K562 (cell line): ENCODE measurements at regions not wholly inside any gene's neighbourhood (a gene's known extent, or its start where the extent isn't known, plus 50 kb on each side); places are given as distances from the start of the nearest gene placed in this dataset.

Source experiments
- ATAC-seq: fragments of 200-7000 bp; cut with Tn5 transposase; 3 replicates; pipeline ENCODE4 v1.9.1; 2020; ENCODE audit warnings: moderate library complexity
- BruUV-seq: library from RNA; stranded (reverse); fragments of 400-500 nt; replicated peaks from 2 replicates; lab custom pipeline; 2021; lab: Mats Ljungman, UMichigan
- CTCF ChIA-PET: fragments of 300-600 bp; formaldehyde crosslinking; extraction: SDS; loops from one replicate; lab custom pipeline; 2021; ENCODE audit warnings: low intra/inter-chr PET ratio; lab: Yijun Ruan, JAX
- POLR2A ChIA-PET: fragments of 300-600, 350-650 bp; sonication (Branson Sonifier 250); formaldehyde crosslinking; extraction: SDS; loops from one replicate; lab custom pipeline; 2021; ENCODE audit warnings: antibody characterized with exemption, inconsistent platforms; lab: Yijun Ruan, JAX
- DNase-seq, 4 experiments: peaks; one replicate each; pipeline versions ENCODE4 v3.0.0 to v3.0.0-alpha.2; 2011 to 2018; ENCODE audit warnings: low spot score in 3 of 4, mixed read lengths in 3 of 4; ENCODE audit errors: extremely low read depth in 1 of 4
- FAIRE-seq: peaks from 2 replicates; lab custom pipeline; 2011; peaks lifted over from hg19 to GRCh38; lab: Jason Lieb, UNC
- H2AFZ ChIP-seq: 2 replicates; pipeline ENCODE4 v1.6.0; 2011; ENCODE audit warnings: low read depth, low read length, control low read depth, inconsistent platforms
- H3K27ac ChIP-seq: fragments of 200-600 bp; 3 replicates; pipeline ENCODE4 v1.8.0; 2011; ENCODE audit warnings: low read depth, mild to moderate bottlenecking, control low read depth, inconsistent platforms, low read length, moderate library complexity, mixed read lengths; ENCODE audit errors: extremely low read depth
- H3K27me3 ChIP-seq, 2 experiments: fragments of 300-600 bp in 1 of 2; 2 replicates in 1 of 2; 3 replicates in 1 of 2; pipeline versions ENCODE4 v1.6.0 to v1.8.0; 2011; ENCODE audit warnings: inconsistent platforms in 2 of 2, low read length in 2 of 2, mild to moderate bottlenecking in 1 of 2, mixed read lengths in 1 of 2, moderate library complexity in 1 of 2; ENCODE audit not compliant: control insufficient read depth in 2 of 2, insufficient read depth in 2 of 2
- H3K36me3 ChIP-seq: fragments of 300-600 bp; 3 replicates; pipeline ENCODE4 v1.8.0; 2011; ENCODE audit warnings: mild to moderate bottlenecking, low read length, inconsistent platforms; ENCODE audit not compliant: control insufficient read depth, insufficient read depth
- H3K4me1 ChIP-seq, 2 experiments: fragments of 200-600 bp in 1 of 2; replicated peaks in 1 of 2; 2 replicates in 1 of 2; 3 replicates in 1 of 2; pipeline versions ENCODE4 v1.5.1 to v1.8.0; 2011; ENCODE audit warnings: inconsistent platforms in 2 of 2, low read length in 2 of 2, mild to moderate bottlenecking in 1 of 2, mixed read lengths in 1 of 2, moderate library complexity in 1 of 2; ENCODE audit not compliant: control insufficient read depth in 2 of 2, insufficient read depth in 2 of 2
- H3K4me2 ChIP-seq: 2 replicates; pipeline ENCODE4 v1.6.1; 2011; ENCODE audit warnings: low read length, control low read depth, inconsistent platforms, mixed read lengths; ENCODE audit not compliant: insufficient read depth
- H3K4me3 ChIP-seq: fragments of 200-600 bp; sonication (generic), shearing (Covaris generic); 2 replicates; pipeline ENCODE4 v1.5.1; 2016; ENCODE audit warnings: control low read depth, inconsistent platforms
- H3K79me2 ChIP-seq: fragments of 200-600 bp; 3 replicates; pipeline ENCODE4 v1.8.0; 2011; ENCODE audit warnings: low read length, inconsistent platforms; ENCODE audit not compliant: control insufficient read depth, insufficient read depth
- H3K9ac ChIP-seq, 2 experiments: 2 replicates each; pipeline versions ENCODE4 v1.6.0 to v1.6.1; 2011; ENCODE audit warnings: low read depth in 2 of 2, low read length in 2 of 2, control low read depth in 1 of 2, inconsistent platforms in 1 of 2, mild to moderate bottlenecking in 1 of 2, mixed read lengths in 1 of 2; ENCODE audit not compliant: insufficient read depth in 1 of 2
- H3K9me1 ChIP-seq: one replicate; pipeline ENCODE4 v1.6.0; 2011; ENCODE audit warnings: inconsistent platforms, mild to moderate bottlenecking, low read length, moderate library complexity; ENCODE audit not compliant: control insufficient read depth, insufficient read depth
- H3K9me3 ChIP-seq: replicated peaks from 2 replicates; pipeline ENCODE4 v1.5.1; 2011; ENCODE audit warnings: low read depth, low read length, inconsistent platforms; ENCODE audit not compliant: control insufficient read depth, insufficient read depth
- H4K20me1 ChIP-seq: replicated peaks from 2 replicates; pipeline ENCODE4 v1.6.1; 2011; ENCODE audit warnings: low read length, inconsistent platforms, mixed read lengths; ENCODE audit not compliant: control insufficient read depth, insufficient read depth
- BCL6 ChIP-seq: fragments of 250-450 bp; sonication (Bioruptor Pico); IDR thresholded peaks from 2 replicates; pipeline ENCODE4 v1.4.0; 2020
- BRF2 ChIP-seq: IDR thresholded peaks from 3 replicates; pipeline ENCODE4 v1.6.1; 2011; ENCODE audit warnings: borderline replicate concordance, mild to moderate bottlenecking; ENCODE audit not compliant: insufficient read length, insufficient read depth
- CBX1 ChIP-seq: sonication (generic); IDR thresholded peaks from 2 replicates; pipeline ENCODE4 v1.6.1; 2016; ENCODE audit warnings: antibody characterized with exemption, low read depth, mild to moderate bottlenecking
- KAT2B ChIP-seq: IDR thresholded peaks from one replicate; pipeline ENCODE4 v1.6.1; 2012; ENCODE audit warnings: low read depth, mild to moderate bottlenecking, control low read depth, inconsistent platforms, low read length, moderate library complexity
- KAT8 ChIP-seq: fragments of 450-650 bp; IDR thresholded peaks from 2 replicates; pipeline ENCODE4 v1.6.1; 2016; ENCODE audit warnings: low read depth, mild to moderate bottlenecking
- MCM3 ChIP-seq: fragments of 450-650 bp; IDR thresholded peaks from 2 replicates; pipeline ENCODE4 v1.6.1; 2016
- MIER1 ChIP-seq: fragments of 450-650 bp; IDR thresholded peaks from 2 replicates; pipeline ENCODE4 v1.6.1; 2016; ENCODE audit warnings: antibody characterized with exemption, mild to moderate bottlenecking, low read depth
- NCOA1 ChIP-seq: fragments of 450-650 bp; IDR thresholded peaks from 2 replicates; pipeline ENCODE4 v1.6.1; 2016; ENCODE audit warnings: low read depth
- POLR2A ChIP-seq: fragments of 450-650 bp; conservative IDR thresholded peaks from 2 replicates; pipeline ENCODE4 v1.6.1; 2016
- PTRF ChIP-seq: fragments of 450-650 bp; IDR thresholded peaks from 2 replicates; pipeline ENCODE4 v1.6.1; 2016; ENCODE audit warnings: mild to moderate bottlenecking, missing genetic modification characterization, missing compliant biosample characterization
- RBFOX2 ChIP-seq: fragments of 200-400 bp; formaldehyde crosslinking; IDR thresholded peaks from 2 replicates; pipeline ENCODE4 v1.6.1; 2017; ENCODE audit warnings: low read depth, mild to moderate bottlenecking, low read length, moderate library complexity
- RBM22 ChIP-seq: fragments of 200-400 bp; formaldehyde crosslinking; IDR thresholded peaks from 2 replicates; pipeline ENCODE4 v1.6.1; 2018; ENCODE audit warnings: low read length, low read depth; ENCODE audit not compliant: poor library complexity, severe bottlenecking
- SNIP1 ChIP-seq: fragments of 450-650 bp; IDR thresholded peaks from 2 replicates; pipeline ENCODE4 v1.7.1; 2017; ENCODE audit warnings: low read depth, mild to moderate bottlenecking
- TBL1XR1 ChIP-seq, 2 experiments: IDR thresholded peaks; 2 replicates each; pipeline ENCODE4 v1.6.1; 2012; ENCODE audit warnings: improper control_type of control experiment in 2 of 2, low read length in 2 of 2, mild to moderate bottlenecking in 1 of 2
- TCF15 ChIP-seq: fragments of 250-450 bp; sonication (Bioruptor Pico); IDR thresholded peaks from 2 replicates; pipeline ENCODE4 v1.8.0; 2022; ENCODE audit warnings: moderate library complexity, mild to moderate bottlenecking, inconsistent platforms
- VEZF1 ChIP-seq: fragments of 200-800 bp; sonication (Bioruptor generic); IDR thresholded peaks from 2 replicates; pipeline ENCODE4 v1.6.1; 2017; ENCODE audit warnings: missing genetic modification characterization, missing compliant biosample characterization
- in situ Hi-C: fragments of 300-500 bp; cut with MboI; formaldehyde crosslinking; loops from 4 replicates; pipeline ENCODE4 v1.15.0; 2018; ENCODE audit warnings: inconsistent platforms, mixed read lengths
- intact Hi-C: fragments of 100-400 bp; cut with micrococcal nuclease; formaldehyde crosslinking; loops from 2 replicates; pipeline ENCODE4 v1.14.2; 2022

- TF ChIP-seq RBFOX2 (no peak), BCL6 (no peak), MIER1 (no peak), PTRF (tag) (no peak), KAT8 (no peak), SNIP1 (no peak), POLR2A (no peak), TCF15 (no peak), RBM22 (no peak), BRF2 (no peak), CBX1 (no peak), KAT2B (no peak), MCM3 (no peak), VEZF1 (CRISPR knock-in tag) (no peak), NCOA1 (no peak), TBL1XR1 (IDR thresholded peaks at IDR 0.05; ENCODE audit: low read length in 2 of 2) (no peak)
- no peaks in the 10 kb centered on the region for H4K20me1 ChIP-seq
- no peak overlapping the region for H3K9ac ChIP-seq
- H3K4me3 ChIP-seq, result no peak overlapping the region
- H3K9me3 ChIP-seq, result no peaks in the 10 kb centered on the region
- no peaks in the 10 kb centered on the region for H3K9me1 ChIP-seq
- no peak overlapping the region for H3K27ac ChIP-seq
- in situ Hi-C loops, result no loop called here
- H2AFZ ChIP-seq, result no peak overlapping the region
- no peaks in the 10 kb centered on the region for H3K36me3 ChIP-seq
- CTCF ChIA-PET, result no interaction called here
- H3K4me2 ChIP-seq, result no peak overlapping the region
- no peaks in the 10 kb centered on the region for H3K27me3 ChIP-seq
- H3K4me1 ChIP-seq, result no peaks in the 10 kb centered on the region
- FAIRE-seq, result no peak
- POLR2A ChIA-PET, result no interaction called here
- DNase-seq, result no peak
- intact Hi-C loops, result no loop called here
- no peak for ATAC-seq
- H3K79me2 ChIP-seq, result no peaks in the 10 kb centered on the region
- BruUV-seq, result no TSS peak
Measured at GRCh38 chr2:192901446-192901845, 706.7 kb upstream of the TMEFF2 start.
